ENCODE measurements at regions not wholly inside any gene's neighbourhood (a gene's known extent, or its start where the extent isn't known, plus 50 kb on each side); places are given as distances from the start of the nearest gene placed in this dataset.

GRCh38 chr11:128388206-128388815 is 199.0 kb downstream of the ETS1 start:
- CTCF ChIA-PET = no interaction called here
- Mint-ChIP-seq H3K36me3 (ENCODE audit: low read depth) (no peaks in the 10 kb centered on the region), H3K4me3 (no peak overlapping the region), H3K4me1 (ENCODE audit: low read depth) (peaks cover 35% of the 10 kb centered on the region), H3K27me3 (no peaks in the 10 kb centered on the region), H3K27ac (no peak overlapping the region), H3K9me3 (no peaks in the 10 kb centered on the region)
- DNase-seq (no peak), ATAC-seq (no peak)
- no peak for TF ChIP-seq CTCF (IDR thresholded peaks at IDR 0.05)
- POLR2A ChIA-PET = no interaction called here
- intact Hi-C loops (cut with micrococcal nuclease) = no loop called here

GRCh38 chr11:128379587-128380580 is 207.5 kb downstream of the ETS1 start:
- POLR2A ChIA-PET = interaction anchor here (1.0 kb wide), 1 partner anchor 18 kb away, joined by 3 read pairs; no protein-coding TSS in a partner anchor
- DNase-seq = peak; percentile 67
- no peak overlapping the region for H3K4me3 Mint-ChIP-seq
- peaks cover 29% of the 10 kb centered on the region for H3K9me3 Mint-ChIP-seq
- TF ChIP-seq CTCF (IDR thresholded peaks at IDR 0.05) = no peak
- CTCF ChIA-PET = interaction anchor here (1.0 to 1.7 kb wide), 6 partner anchors 9 to 38 kb away, joined by 3 to 4 read pairs (median 3); no protein-coding TSS in a partner anchor
- intact Hi-C loops (cut with micrococcal nuclease) = loop anchor here (5.0 kb wide), 1 partner anchor 38 kb away; no protein-coding TSS in a partner anchor
- peak overlapping the region; percentile 80 for H3K27ac Mint-ChIP-seq
- peak; percentile 94 for ATAC-seq
- H3K36me3 Mint-ChIP-seq (ENCODE audit: low read depth) = peaks cover 16% of the 10 kb centered on the region
- no peaks in the 10 kb centered on the region for H3K27me3 Mint-ChIP-seq
- H3K4me1 Mint-ChIP-seq (ENCODE audit: low read depth) = peaks cover 45% of the 10 kb centered on the region

- ATAC-seq = no peak
- ChIA-PET CTCF (interaction anchor here (0.5 to 2.0 kb wide), 5 partner anchors 13 to 96 kb away, joined by 3 to 4 read pairs (median 4); no protein-coding TSS in a partner anchor), POLR2A (interaction anchor here (0.6 to 1.2 kb wide), 2 partner anchors 9 to 483 kb away, joined by 3 to 4 read pairs; no protein-coding TSS in a partner anchor)
- H3K27ac Mint-ChIP-seq = no peak overlapping the region
- H3K9me3 Mint-ChIP-seq = peaks cover 21% of the 10 kb centered on the region
- DNase-seq = no peak
- intact Hi-C loops (cut with micrococcal nuclease) = loop anchor here (5.0 kb wide), 1 partner anchor 34 kb away; no protein-coding TSS in a partner anchor
- H3K27me3 Mint-ChIP-seq = no peaks in the 10 kb centered on the region
- peaks cover 8% of the 10 kb centered on the region for H3K36me3 Mint-ChIP-seq (ENCODE audit: low read depth)
- H3K4me3 Mint-ChIP-seq = no peak overlapping the region
- no peak for TF ChIP-seq CTCF (IDR thresholded peaks at IDR 0.05)
- peaks cover 67% of the 10 kb centered on the region for H3K4me1 Mint-ChIP-seq (ENCODE audit: low read depth)
These were observed 211.4 kb downstream of the ETS1 start for GRCh38 chr11:128375961-128376360.

GRCh38 chr11:128374026-128374425 is 213.3 kb downstream of the ETS1 start:
- H3K9me3 Mint-ChIP-seq = peaks cover 16% of the 10 kb centered on the region
- H3K36me3 Mint-ChIP-seq (ENCODE audit: low read depth) = peaks cover 8% of the 10 kb centered on the region
- ChIA-PET CTCF (interaction anchor here (0.9 to 1.6 kb wide), 5 partner anchors 10 to 90 kb away, joined by 3 to 4 read pairs (median 3); no protein-coding TSS in a partner anchor), POLR2A (interaction anchor here (0.8 to 1.0 kb wide), 2 partner anchors 46 to 83 kb away, joined by 3 read pairs; no protein-coding TSS in a partner anchor)
- H3K27me3 Mint-ChIP-seq = no peaks in the 10 kb centered on the region
- H3K4me3 Mint-ChIP-seq = no peak overlapping the region
- TF ChIP-seq CTCF (IDR thresholded peaks at IDR 0.05) = no peak
- peaks cover 54% of the 10 kb centered on the region for H3K4me1 Mint-ChIP-seq (ENCODE audit: low read depth)
- no peak for DNase-seq
- no peak for ATAC-seq
- no peak overlapping the region for H3K27ac Mint-ChIP-seq
- intact Hi-C loops (cut with micrococcal nuclease) = no loop called here
